H1 (cell line): ENCODE measurements at regions not wholly inside any gene's neighbourhood (a gene's known extent, or its start where the extent isn't known, plus 50 kb on each side); places are given as distances from the start of the nearest gene placed in this dataset.

Experiments used
- CBX5 ChIP-seq: fragments of 300-800, 300-1000 bp; sonication (generic); IDR thresholded peaks from 2 replicates; pipeline ENCODE4 v1.7.1; 2016; ENCODE audit warnings: antibody characterized with exemption, low read length, low read depth
- CHD1 ChIP-seq: IDR thresholded peaks from 2 replicates; pipeline ENCODE4 v1.6.1; 2012; ENCODE audit warnings: low read depth, low read length, improper control_type of control experiment
- CHD7 ChIP-seq: fragments of 300-600 bp; sonication (generic); IDR thresholded peaks from 2 replicates; pipeline ENCODE4 v1.7.1; 2012; ENCODE audit warnings: low read length, moderate library complexity, mild to moderate bottlenecking, inconsistent platforms; ENCODE audit not compliant: insufficient replicate concordance
- EP300 ChIP-seq, 2 experiments: IDR thresholded peaks; 1 replicate in 1 of 2; 2 replicates in 1 of 2; pipeline ENCODE4 v1.6.1; 2011 to 2012; ENCODE audit warnings: low read depth in 2 of 2, low read length in 2 of 2, mild to moderate bottlenecking in 2 of 2, borderline replicate concordance in 1 of 2, inconsistent platforms in 1 of 2, moderate library complexity in 1 of 2
- EZH2 ChIP-seq: fragments of 200-600 bp; sonication (generic); IDR thresholded peaks from 2 replicates; pipeline ENCODE4 v1.7.1; 2012; ENCODE audit warnings: low read depth, mild to moderate bottlenecking, moderate library complexity, low read length, inconsistent platforms; ENCODE audit not compliant: severe bottlenecking
- GABPA ChIP-seq: IDR thresholded peaks from 2 replicates; pipeline ENCODE4 v1.6.1; 2011; ENCODE audit warnings: mild to moderate bottlenecking, low read length, moderate library complexity, borderline replicate concordance; ENCODE audit not compliant: insufficient read depth
- HDAC2 ChIP-seq, 2 experiments: fragments of 300-600 bp in 1 of 2; sonication (generic) in 1 of 2; IDR thresholded peaks; 2 replicates each; pipeline ENCODE4 v1.6.1; 2011 to 2012; ENCODE audit warnings: low read depth in 2 of 2, low read length in 2 of 2, mild to moderate bottlenecking in 2 of 2, moderate library complexity in 2 of 2, borderline replicate concordance in 1 of 2, inconsistent platforms in 1 of 2
- PHF8 ChIP-seq: fragments of 200-600 bp; sonication (generic); conservative IDR thresholded peaks from 2 replicates; pipeline ENCODE4 v1.7.1; 2012; ENCODE audit warnings: low read depth, mild to moderate bottlenecking, inconsistent platforms, low read length, moderate library complexity
- POLR2AphosphoS5 ChIP-seq: IDR thresholded peaks from 2 replicates; pipeline ENCODE4 v1.6.1; 2011; ENCODE audit warnings: low read depth, low read length
- SAP30 ChIP-seq: fragments of 300-600 bp; sonication (generic); IDR thresholded peaks from 2 replicates; pipeline ENCODE4 v1.7.1; 2012; ENCODE audit warnings: low read length, moderate library complexity, mild to moderate bottlenecking, inconsistent platforms; ENCODE audit not compliant: insufficient read depth, insufficient replicate concordance
- SUZ12 ChIP-seq: fragments of 200-600 bp; sonication (generic); IDR thresholded peaks from 2 replicates; pipeline ENCODE4 v1.6.1; 2012; ENCODE audit warnings: mild to moderate bottlenecking, inconsistent platforms, low read length, moderate library complexity, mixed read lengths

- TF ChIP-seq CHD7 (no peak), SAP30 (no peak), EZH2 (no peak), PHF8 (no peak), CHD1 (no peak), GABPA (no peak), POLR2AphosphoS5 (no peak), HDAC2 (IDR thresholded peaks at IDR 0.05; ENCODE audit: borderline replicate concordance in 1 of 2, low read depth in 2 of 2, low read length in 2 of 2) (no peak), SUZ12 (no peak), EP300 (IDR thresholded peaks at IDR 0.05; ENCODE audit: borderline replicate concordance in 1 of 2, low read depth in 2 of 2, low read length in 2 of 2) (no peak), CBX5 (no peak)
Observed at GRCh38 chr10:91024541-91024940, 103.7 kb upstream of the ANKRD1 start (continued).
